ENCODE measurements at regions not wholly inside any gene's neighbourhood (a gene's known extent, or its start where the extent isn't known, plus 50 kb on each side); places are given as distances from the start of the nearest gene placed in this dataset.

GRCh38 chr10:3693698-3694080, 91.3 kb downstream of the KLF6 start:
- TF ChIP-seq GATA2 (IDR thresholded peaks at IDR 0.05; ENCODE audit: low read depth, low read length) (no peak), GATA3 (IDR thresholded peaks at IDR 0.05; ENCODE audit: low read depth, low read length) (no peak)

Measured in SH-SY5Y (cell line).